OCI-LY7 (cell line): ENCODE measurements at regions not wholly inside any gene's neighbourhood (a gene's known extent, or its start where the extent isn't known, plus 50 kb on each side); places are given as distances from the start of the nearest gene placed in this dataset.

Experiments used
- BruUV-seq: library from RNA; stranded (reverse); fragments of 400-500 nt; replicated peaks from 2 replicates; lab custom pipeline; 2021; lab: Mats Ljungman, UMichigan
- CTCF ChIA-PET: fragments of 300-600 bp; sonication (Branson Sonifier 250); formaldehyde crosslinking; loops from one replicate; lab custom pipeline; 2022; ENCODE audit warnings: antibody characterized with exemption; ENCODE audit not compliant: unreplicated experiment; lab: Charles Lee
- POLR2A ChIA-PET: fragments of 300-600 bp; sonication (Branson Sonifier 250); formaldehyde crosslinking; loops from one replicate; lab custom pipeline; 2022; ENCODE audit warnings: antibody characterized with exemption; lab: Charles Lee
- DNase-seq: peaks from one replicate; pipeline ENCODE4 v3.0.0-alpha.2; 2015; ENCODE audit warnings: low spot score
- H2AFZ ChIP-seq: fragments of 200-600 bp; sonication (generic), shearing (Covaris generic); 2 replicates; pipeline ENCODE4 v1.6.1; 2014; ENCODE audit warnings: mild to moderate bottlenecking, antibody characterized with exemption, low read length, moderate library complexity
- H3K27ac ChIP-seq: fragments of 200-600 bp; sonication (generic); 2 replicates; pipeline ENCODE4 v1.5.1; 2014; ENCODE audit warnings: mixed run types, low read depth, mild to moderate bottlenecking, moderate library complexity, low read length, inconsistent platforms; ENCODE audit not compliant: poor library complexity, severe bottlenecking
- H3K36me3 ChIP-seq: fragments of 200-600 bp; sonication (generic); 2 replicates; pipeline ENCODE4 v1.6.1; 2014; ENCODE audit warnings: mild to moderate bottlenecking, antibody characterized with exemption, low read length, moderate library complexity, mixed read lengths; ENCODE audit not compliant: insufficient read depth
- H3K4me1 ChIP-seq: fragments of 200-600 bp; sonication (generic); 2 replicates; pipeline ENCODE4 v1.5.1; 2014; ENCODE audit warnings: mild to moderate bottlenecking, low read length; ENCODE audit not compliant: insufficient read depth, poor library complexity, severe bottlenecking
- H3K4me2 ChIP-seq: fragments of 200-600 bp; sonication (generic); 2 replicates; pipeline ENCODE4 v1.6.1; 2014; ENCODE audit warnings: mild to moderate bottlenecking, low read length
- H3K4me3 ChIP-seq: fragments of 200-600 bp; sonication (generic); 2 replicates; pipeline ENCODE4 v1.5.1; 2014; ENCODE audit warnings: mild to moderate bottlenecking, low read depth, low read length; ENCODE audit not compliant: poor library complexity, severe bottlenecking
- H3K79me2 ChIP-seq: fragments of 200-600 bp; sonication (generic); 2 replicates; pipeline ENCODE4 v1.6.1; 2016; ENCODE audit warnings: low read depth, mild to moderate bottlenecking, low read length, moderate library complexity, mixed read lengths; ENCODE audit not compliant: insufficient read depth
- H3K9me2 ChIP-seq: fragments of 200-600 bp; sonication (generic); 2 replicates; pipeline ENCODE4 v1.6.1; 2016; ENCODE audit warnings: mild to moderate bottlenecking, low read length, mixed read lengths; ENCODE audit not compliant: insufficient read depth
- H3K9me3 ChIP-seq: fragments of 200-600 bp; sonication (generic); 2 replicates; pipeline ENCODE4 v1.6.1; 2014; ENCODE audit warnings: mild to moderate bottlenecking, mixed run types, low read length, mixed read lengths
- H4K20me1 ChIP-seq: fragments of 200-600 bp; sonication (generic); 2 replicates; pipeline ENCODE4 v1.6.1; 2014; ENCODE audit warnings: mild to moderate bottlenecking, antibody characterized with exemption, low read length, moderate library complexity, mixed read lengths; ENCODE audit not compliant: insufficient read depth
- EZH2phosphoT487 ChIP-seq: fragments of 200-600 bp; sonication (generic); IDR thresholded peaks from 2 replicates; pipeline ENCODE4 v1.6.1; 2018; ENCODE audit warnings: low read depth, borderline replicate concordance, mild to moderate bottlenecking, mixed run types, antibody characterized with exemption, low read length, moderate library complexity, mixed read lengths
- intact Hi-C: fragments of 100-400 bp; cut with micrococcal nuclease; formaldehyde crosslinking; loops from one replicate; pipeline ENCODE4 v1.10.0; 2022; ENCODE audit not compliant: unreplicated experiment
- TF ChIP-seq, protein P1 (sequence below): fragments of 200-600 bp; sonication (generic); conservative IDR thresholded peaks from 2 replicates; pipeline ENCODE4 v1.5.1; 2014; ENCODE audit warnings: mild to moderate bottlenecking, antibody characterized with exemption, low read length, moderate library complexity, mixed read lengths

DNA sequence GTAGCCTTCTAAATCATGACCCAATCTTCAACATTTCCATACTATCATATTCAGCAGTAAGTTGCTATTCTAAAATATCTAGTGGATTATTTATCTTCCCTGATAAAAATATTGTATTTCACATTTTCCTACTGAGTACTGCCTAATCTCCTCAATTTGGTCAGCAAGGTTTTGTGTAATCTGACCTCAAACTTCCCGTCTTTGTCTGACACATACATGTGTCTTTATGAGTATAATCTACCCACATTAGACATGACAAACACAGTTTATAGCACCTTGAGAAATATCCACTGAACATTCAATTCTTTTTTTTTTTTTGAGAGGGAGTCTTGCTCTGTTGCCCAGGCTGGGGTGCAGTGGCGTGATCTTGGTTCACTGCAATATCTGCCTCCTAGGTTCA, 113.7 kb upstream of the LUZP2 start:
- Histone ChIP-seq H3K36me3 (no peaks in the 10 kb centered on the region), H3K9me2 (no peaks in the 10 kb centered on the region), H3K27ac (no peak overlapping the region), H4K20me1 (no peaks in the 10 kb centered on the region), H3K9me3 (peaks cover 4% of the 10 kb centered on the region; the same call in 1 of the 2 replicates), H3K4me2 (no peak overlapping the region), H2AFZ (no peak overlapping the region), H3K4me1 (no peaks in the 10 kb centered on the region), H3K79me2 (no peaks in the 10 kb centered on the region), H3K4me3 (no peak overlapping the region)
- intact Hi-C loops: no loop called here
- no peak for DNase-seq
- CTCF ChIA-PET: no interaction called here
- no peak for TF ChIP-seq EZH2phosphoT487
- POLR2A ChIA-PET: no interaction called here
- no TSS peak for BruUV-seq

DNA sequence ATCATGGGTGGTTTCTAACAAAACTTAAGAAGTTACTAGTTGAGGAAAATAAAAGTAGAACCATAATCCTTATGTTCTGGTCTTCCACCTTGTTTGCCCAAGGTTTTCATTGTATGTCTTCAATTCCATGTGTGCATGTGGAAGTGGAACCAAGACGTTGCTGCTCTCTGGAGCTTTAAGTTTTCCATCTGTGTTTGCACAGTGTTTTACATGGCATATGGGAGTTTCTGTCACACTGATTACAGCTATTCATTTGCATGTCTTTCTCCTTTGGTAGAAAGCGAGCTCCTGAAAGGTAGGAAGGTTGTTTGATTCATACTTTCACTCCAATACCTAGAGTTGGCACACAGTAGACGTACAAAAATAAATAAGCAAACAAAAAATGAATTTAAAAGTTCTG, 112.6 kb upstream of the LUZP2 start:
- intact Hi-C loops: no loop called here
- no peaks in the 10 kb centered on the region for H3K36me3 ChIP-seq
- ChIA-PET CTCF (no interaction called here), POLR2A (no interaction called here)
- no peak overlapping the region for H2AFZ ChIP-seq
- no peak for DNase-seq
- H3K4me3 ChIP-seq: no peak overlapping the region
- H3K9me3 ChIP-seq: peaks cover 4% of the 10 kb centered on the region; the same call in 1 of the 2 replicates
- no peaks in the 10 kb centered on the region for H4K20me1 ChIP-seq
- no peak overlapping the region for H3K27ac ChIP-seq
- H3K79me2 ChIP-seq: no peaks in the 10 kb centered on the region
- no TSS peak for BruUV-seq
- no peak overlapping the region for H3K4me2 ChIP-seq
- no peaks in the 10 kb centered on the region for H3K9me2 ChIP-seq
- H3K4me1 ChIP-seq: no peaks in the 10 kb centered on the region
- no peak for TF ChIP-seq EZH2phosphoT487
- TF ChIP-seq, protein P1, sequence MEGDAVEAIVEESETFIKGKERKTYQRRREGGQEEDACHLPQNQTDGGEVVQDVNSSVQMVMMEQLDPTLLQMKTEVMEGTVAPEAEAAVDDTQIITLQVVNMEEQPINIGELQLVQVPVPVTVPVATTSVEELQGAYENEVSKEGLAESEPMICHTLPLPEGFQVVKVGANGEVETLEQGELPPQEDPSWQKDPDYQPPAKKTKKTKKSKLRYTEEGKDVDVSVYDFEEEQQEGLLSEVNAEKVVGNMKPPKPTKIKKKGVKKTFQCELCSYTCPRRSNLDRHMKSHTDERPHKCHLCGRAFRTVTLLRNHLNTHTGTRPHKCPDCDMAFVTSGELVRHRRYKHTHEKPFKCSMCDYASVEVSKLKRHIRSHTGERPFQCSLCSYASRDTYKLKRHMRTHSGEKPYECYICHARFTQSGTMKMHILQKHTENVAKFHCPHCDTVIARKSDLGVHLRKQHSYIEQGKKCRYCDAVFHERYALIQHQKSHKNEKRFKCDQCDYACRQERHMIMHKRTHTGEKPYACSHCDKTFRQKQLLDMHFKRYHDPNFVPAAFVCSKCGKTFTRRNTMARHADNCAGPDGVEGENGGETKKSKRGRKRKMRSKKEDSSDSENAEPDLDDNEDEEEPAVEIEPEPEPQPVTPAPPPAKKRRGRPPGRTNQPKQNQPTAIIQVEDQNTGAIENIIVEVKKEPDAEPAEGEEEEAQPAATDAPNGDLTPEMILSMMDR: no peak

DNA sequence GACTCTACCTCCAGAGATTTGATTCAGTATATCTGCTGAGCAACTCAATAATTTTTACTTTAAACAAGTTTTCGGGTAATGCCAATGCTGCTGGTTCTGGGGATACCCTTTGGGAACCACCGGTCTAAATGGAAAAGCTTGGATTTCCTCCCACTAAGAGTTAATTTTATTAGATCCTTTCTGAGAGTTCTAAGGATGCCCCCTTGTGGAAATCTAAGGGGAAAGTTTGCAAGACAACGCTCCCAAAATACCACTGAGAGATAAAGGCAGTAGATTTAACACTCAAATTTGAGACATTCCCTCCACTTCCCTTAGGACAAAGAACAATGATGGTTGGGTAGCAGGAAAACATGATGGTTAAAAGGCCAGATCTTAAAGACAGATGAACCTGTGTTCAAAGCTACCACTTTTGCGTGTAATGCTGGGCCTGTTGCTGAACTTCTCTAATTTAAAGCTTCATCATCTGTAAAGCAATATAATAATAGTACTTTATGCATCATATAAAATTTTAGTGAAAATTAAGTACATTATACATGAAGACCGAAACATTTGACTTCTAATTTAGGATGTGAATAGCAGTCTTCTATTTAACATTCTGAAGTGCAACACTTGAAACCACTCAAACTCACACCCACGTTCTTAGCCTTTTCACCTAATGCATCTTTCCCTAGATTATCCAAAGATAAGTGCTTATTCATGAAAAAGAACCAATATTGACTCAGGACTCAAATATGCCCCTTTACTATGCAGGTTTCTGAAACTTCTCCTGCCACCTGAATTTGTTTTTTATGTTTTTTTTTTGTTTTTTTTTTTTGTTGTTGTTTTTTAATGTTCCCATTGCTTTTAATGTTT, 110.1 kb upstream of the LUZP2 start:
- no TSS peak for BruUV-seq
- H2AFZ ChIP-seq: no peak overlapping the region
- H3K27ac ChIP-seq: no peak overlapping the region
- ChIA-PET POLR2A (no interaction called here), CTCF (no interaction called here)
- DNase-seq: no peak
- no peak overlapping the region for H3K4me2 ChIP-seq
- no peaks in the 10 kb centered on the region for H3K4me1 ChIP-seq
- H3K9me3 ChIP-seq: peaks cover 4% of the 10 kb centered on the region; the same call in 1 of the 2 replicates
- no peaks in the 10 kb centered on the region for H3K79me2 ChIP-seq
- H3K36me3 ChIP-seq: no peaks in the 10 kb centered on the region
- no peaks in the 10 kb centered on the region for H3K9me2 ChIP-seq
- no peak overlapping the region for H3K4me3 ChIP-seq
- intact Hi-C loops: no loop called here
- TF ChIP-seq EZH2phosphoT487: no peak
- TF ChIP-seq, protein P1: peak; percentile 56; the same call in 1 of the 2 replicates
- no peaks in the 10 kb centered on the region for H4K20me1 ChIP-seq
